ENCODE measurements at regions not wholly inside any gene's neighbourhood (a gene's known extent, or its start where the extent isn't known, plus 50 kb on each side); places are given as distances from the start of the nearest gene placed in this dataset.
A peak's percentile ranks its signal among the peaks of the same experiment; 100 is the strongest.

GRCh38 chr10:78730754-78731153 lies 338.0 kb upstream of the ZMIZ1 start:
- DNase-seq (no peak), ATAC-seq (replicated peaks in 1 of 2) (no peak)
- Mint-ChIP-seq H3K36me3 (ENCODE audit: insufficient read depth in 2 of 2) (no peaks in the 10 kb centered on the region), H3K4me1 (ENCODE audit: low read depth) (no peaks in the 10 kb centered on the region), H3K27me3 (ENCODE audit: low read depth) (peaks cover 32% of the 10 kb centered on the region), H3K9me3 (no peaks in the 10 kb centered on the region), H3K4me3 (no peak overlapping the region), H3K27ac (no peak overlapping the region)

- no peaks in the 10 kb centered on the region for H3K9me3 Mint-ChIP-seq
- no peaks in the 10 kb centered on the region for H3K4me1 Mint-ChIP-seq (ENCODE audit: low read depth)
- DNase-seq (no peak), ATAC-seq (replicated peaks in 1 of 2) (no peak)
- H3K4me3 Mint-ChIP-seq = no peak overlapping the region
- H3K27ac Mint-ChIP-seq = no peak overlapping the region
- H3K36me3 Mint-ChIP-seq (ENCODE audit: insufficient read depth in 2 of 2) = no peaks in the 10 kb centered on the region
- peaks cover 28% of the 10 kb centered on the region for H3K27me3 Mint-ChIP-seq (ENCODE audit: low read depth)
Measured at GRCh38 chr10:78731675-78732074, 337.1 kb upstream of the ZMIZ1 start.

GRCh38 chr10:78732381-78732780 lies 336.4 kb upstream of the ZMIZ1 start:
- Mint-ChIP-seq H3K9me3 (no peaks in the 10 kb centered on the region), H3K4me1 (ENCODE audit: low read depth) (no peaks in the 10 kb centered on the region), H3K27me3 (ENCODE audit: low read depth) (peaks cover 22% of the 10 kb centered on the region), H3K36me3 (ENCODE audit: insufficient read depth in 2 of 2) (no peaks in the 10 kb centered on the region), H3K27ac (no peak overlapping the region), H3K4me3 (no peak overlapping the region)
- DNase-seq = no peak
- ATAC-seq (replicated peaks in 1 of 2) = no peak

- no peaks in the 10 kb centered on the region for H3K4me1 Mint-ChIP-seq (ENCODE audit: low read depth)
- no peak for ATAC-seq (replicated peaks in 1 of 2)
- H3K4me3 Mint-ChIP-seq = no peak overlapping the region
- peaks cover 8% of the 10 kb centered on the region for H3K27me3 Mint-ChIP-seq (ENCODE audit: low read depth)
- H3K9me3 Mint-ChIP-seq = no peaks in the 10 kb centered on the region
- no peak overlapping the region for H3K27ac Mint-ChIP-seq
- DNase-seq = no peak
- H3K36me3 Mint-ChIP-seq (ENCODE audit: insufficient read depth in 2 of 2) = no peaks in the 10 kb centered on the region
Measured at GRCh38 chr10:78736926-78737630, 331.7 kb upstream of the ZMIZ1 start.

- Mint-ChIP-seq H3K27me3 (ENCODE audit: low read depth) (peaks cover 8% of the 10 kb centered on the region), H3K27ac (no peak overlapping the region), H3K4me3 (no peak overlapping the region), H3K9me3 (no peaks in the 10 kb centered on the region), H3K36me3 (ENCODE audit: insufficient read depth in 2 of 2) (no peaks in the 10 kb centered on the region), H3K4me1 (ENCODE audit: low read depth) (peaks cover 9% of the 10 kb centered on the region)
- DNase-seq (no peak), ATAC-seq (replicated peaks in 1 of 2) (no peak)
Measured at GRCh38 chr10:78737883-78738856, 330.6 kb upstream of the ZMIZ1 start.

- Mint-ChIP-seq H3K4me1 (ENCODE audit: low read depth) (peaks cover 11% of the 10 kb centered on the region), H3K4me3 (no peak overlapping the region), H3K9me3 (no peaks in the 10 kb centered on the region), H3K27me3 (ENCODE audit: low read depth) (peaks cover 8% of the 10 kb centered on the region), H3K36me3 (ENCODE audit: insufficient read depth in 2 of 2) (no peaks in the 10 kb centered on the region), H3K27ac (no peak overlapping the region)
- DNase-seq (no peak), ATAC-seq (replicated peaks in 1 of 2) (no peak)
Measured at GRCh38 chr10:78738861-78739260, 329.9 kb upstream of the ZMIZ1 start.

GRCh38 chr10:78739444-78740053 lies 329.2 kb upstream of the ZMIZ1 start:
- no peaks in the 10 kb centered on the region for H3K9me3 Mint-ChIP-seq
- peaks cover 8% of the 10 kb centered on the region for H3K27me3 Mint-ChIP-seq (ENCODE audit: low read depth)
- no peak for DNase-seq
- H3K36me3 Mint-ChIP-seq (ENCODE audit: insufficient read depth in 2 of 2) = no peaks in the 10 kb centered on the region
- no peak overlapping the region for H3K27ac Mint-ChIP-seq
- no peak for ATAC-seq (replicated peaks in 1 of 2)
- H3K4me1 Mint-ChIP-seq (ENCODE audit: low read depth) = peaks cover 11% of the 10 kb centered on the region
- H3K4me3 Mint-ChIP-seq = no peak overlapping the region

GRCh38 chr10:78740976-78741915 lies 327.5 kb upstream of the ZMIZ1 start:
- no peaks in the 10 kb centered on the region for H3K36me3 Mint-ChIP-seq (ENCODE audit: insufficient read depth in 2 of 2)

GRCh38 chr10:78742406-78742729 lies 326.4 kb upstream of the ZMIZ1 start:
- Mint-ChIP-seq H3K36me3 (ENCODE audit: insufficient read depth in 2 of 2) (no peaks in the 10 kb centered on the region), H3K4me1 (ENCODE audit: low read depth) (peaks cover 11% of the 10 kb centered on the region), H3K27me3 (ENCODE audit: low read depth) (no peaks in the 10 kb centered on the region), H3K27ac (no peak overlapping the region), H3K4me3 (no peak overlapping the region), H3K9me3 (no peaks in the 10 kb centered on the region)
- DNase-seq (no peak), ATAC-seq (replicated peaks in 1 of 2) (no peak)

More at GRCh38 chr10:78740976-78741915, 327.5 kb upstream of the ZMIZ1 start:
- no peak overlapping the region for H3K27ac Mint-ChIP-seq
- H3K4me3 Mint-ChIP-seq = no peak overlapping the region
- no peaks in the 10 kb centered on the region for H3K27me3 Mint-ChIP-seq (ENCODE audit: low read depth)
- no peak for ATAC-seq (replicated peaks in 1 of 2)
- H3K4me1 Mint-ChIP-seq (ENCODE audit: low read depth) = peaks cover 11% of the 10 kb centered on the region
- H3K9me3 Mint-ChIP-seq = no peaks in the 10 kb centered on the region
- DNase-seq = no peak

- H3K4me3 Mint-ChIP-seq = no peak overlapping the region
- no peaks in the 10 kb centered on the region for H3K9me3 Mint-ChIP-seq
- ATAC-seq (replicated peaks in 1 of 2) = peak; percentile 32 to 51
- peaks cover 11% of the 10 kb centered on the region for H3K4me1 Mint-ChIP-seq (ENCODE audit: low read depth)
- no peak overlapping the region for H3K27ac Mint-ChIP-seq
- H3K36me3 Mint-ChIP-seq (ENCODE audit: insufficient read depth in 2 of 2) = no peaks in the 10 kb centered on the region
- H3K27me3 Mint-ChIP-seq (ENCODE audit: low read depth) = no peaks in the 10 kb centered on the region
- DNase-seq = peak in 1 of 2 donors; percentile 13
Measured at GRCh38 chr10:78742730-78743615, 325.8 kb upstream of the ZMIZ1 start.

GRCh38 chr10:78744056-78744455 lies 324.7 kb upstream of the ZMIZ1 start:
- no peak for ATAC-seq (replicated peaks in 1 of 2)
- H3K27me3 Mint-ChIP-seq (ENCODE audit: low read depth) = peaks cover 5% of the 10 kb centered on the region
- H3K36me3 Mint-ChIP-seq (ENCODE audit: insufficient read depth in 2 of 2) = peaks cover 0 to 2% of the 10 kb centered on the region in 2 donors
- H3K4me3 Mint-ChIP-seq = no peak overlapping the region
- H3K9me3 Mint-ChIP-seq = peaks cover 0 to 5% of the 10 kb centered on the region in 2 donors
- H3K4me1 Mint-ChIP-seq (ENCODE audit: low read depth) = peaks cover 11% of the 10 kb centered on the region
- DNase-seq = no peak
- no peak overlapping the region for H3K27ac Mint-ChIP-seq

Measured in activated T-cell treated with anti-CD3 and anti-CD28 coated beads, Interleukin-2, amount 50 U/mL, for 72 hours (primary cell).